AG04450 (cell line): ENCODE measurements at regions not wholly inside any gene's neighbourhood (a gene's known extent, or its start where the extent isn't known, plus 50 kb on each side); places are given as distances from the start of the nearest gene placed in this dataset.

Experiments
- CTCF ChIA-PET: fragments of 300-600, 350-600 bp; formaldehyde crosslinking; extraction: SDS; loops from one replicate; lab custom pipeline; 2022; ENCODE audit warnings: antibody characterized with exemption, inconsistent platforms; lab: Charles Lee
- POLR2A ChIA-PET: fragments of 350-600 bp; formaldehyde crosslinking; extraction: SDS; loops from one replicate; lab custom pipeline; 2021; ENCODE audit warnings: antibody characterized with exemption, inconsistent platforms; lab: Yijun Ruan, JAX
- DNase-seq: peaks from one replicate; pipeline ENCODE4 v3.0.0-alpha.2; 2011; ENCODE audit warnings: low read depth, low spot score
- H3K27ac ChIP-seq: one replicate; pipeline ENCODE4 v1.5.1; 2012; ENCODE audit warnings: low read depth, low read length, control low read depth
- H3K27me3 ChIP-seq: one replicate; pipeline ENCODE4 v1.6.0; 2012; ENCODE audit warnings: low read length; ENCODE audit not compliant: control insufficient read depth, insufficient read depth
- H3K4me3 ChIP-seq: 2 replicates; pipeline ENCODE4 v1.5.1; 2011; ENCODE audit warnings: mild to moderate bottlenecking, low read depth, low read length, control low read depth
- H3K9me3 ChIP-seq: 2 replicates; pipeline ENCODE4 v1.5.1; 2012; ENCODE audit warnings: low read length; ENCODE audit not compliant: control insufficient read depth, insufficient read depth
- CTCF ChIP-seq: IDR thresholded peaks from 2 replicates; pipeline ENCODE4 v1.5.1; 2011; ENCODE audit warnings: low read depth, low read length, control low read depth, inconsistent platforms

DNA sequence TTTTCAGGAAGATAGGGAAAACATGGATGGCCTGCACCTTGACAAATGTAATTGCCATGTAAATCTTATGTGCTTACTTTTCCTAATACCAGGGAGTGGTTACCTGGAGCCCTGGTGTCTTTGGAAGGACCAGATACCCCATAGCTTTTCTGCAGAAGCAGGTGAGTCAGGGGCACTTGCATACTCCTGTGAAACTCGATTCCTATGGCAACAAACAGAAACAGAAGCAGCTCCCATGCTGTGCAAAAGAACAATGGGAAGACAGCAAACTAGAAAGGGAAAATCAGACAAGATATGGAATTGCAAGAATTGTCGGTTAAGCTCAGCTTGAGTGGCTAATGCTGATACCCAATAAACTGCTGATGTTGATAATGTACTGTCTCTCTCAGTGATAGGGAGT lies 117.4 kb upstream of the AFF2 start:
- no peak for TF ChIP-seq CTCF
- ChIA-PET CTCF (no interaction called here), POLR2A (no interaction called here)
- Histone ChIP-seq H3K27ac (no peak overlapping the region), H3K4me3 (no peak overlapping the region), H3K27me3 (no peaks in the 10 kb centered on the region), H3K9me3 (peaks cover 6% of the 10 kb centered on the region)
- no peak for DNase-seq

DNA sequence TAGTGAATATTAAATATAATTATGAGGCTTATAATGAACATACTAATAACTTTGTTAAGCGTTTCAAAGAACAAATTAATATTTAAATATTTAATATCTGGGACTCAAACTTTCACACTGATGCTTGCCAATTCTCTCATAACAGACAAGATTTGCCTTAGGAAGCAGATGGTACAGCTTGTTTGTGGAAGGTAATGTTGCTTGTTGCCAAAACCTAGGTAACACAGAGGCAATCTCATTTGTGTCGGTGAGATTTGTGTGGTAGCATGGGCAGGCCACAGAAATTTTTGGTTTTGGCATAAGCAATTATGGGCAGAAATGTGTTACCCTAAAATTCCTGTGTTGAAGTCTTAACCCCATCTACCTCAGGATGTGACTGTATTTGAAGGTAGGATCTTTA lies 114.9 kb upstream of the AFF2 start:
- no peak for DNase-seq
- H3K27me3 ChIP-seq = no peaks in the 10 kb centered on the region
- TF ChIP-seq CTCF = no peak
- H3K9me3 ChIP-seq = peaks cover 8% of the 10 kb centered on the region
- no peak overlapping the region for H3K4me3 ChIP-seq
- H3K27ac ChIP-seq = no peak overlapping the region
- ChIA-PET POLR2A (no interaction called here), CTCF (no interaction called here)

- DNase-seq = no peak
- H3K4me3 ChIP-seq = no peak overlapping the region
- POLR2A ChIA-PET = no interaction called here
- H3K27me3 ChIP-seq = no peaks in the 10 kb centered on the region
- H3K27ac ChIP-seq = no peak overlapping the region
- CTCF ChIA-PET = no interaction called here
- TF ChIP-seq CTCF = no peak
- peaks cover 8% of the 10 kb centered on the region for H3K9me3 ChIP-seq
Measured at GRCh38 chrX:148389629-148390028, 110.8 kb upstream of the AFF2 start.

DNA sequence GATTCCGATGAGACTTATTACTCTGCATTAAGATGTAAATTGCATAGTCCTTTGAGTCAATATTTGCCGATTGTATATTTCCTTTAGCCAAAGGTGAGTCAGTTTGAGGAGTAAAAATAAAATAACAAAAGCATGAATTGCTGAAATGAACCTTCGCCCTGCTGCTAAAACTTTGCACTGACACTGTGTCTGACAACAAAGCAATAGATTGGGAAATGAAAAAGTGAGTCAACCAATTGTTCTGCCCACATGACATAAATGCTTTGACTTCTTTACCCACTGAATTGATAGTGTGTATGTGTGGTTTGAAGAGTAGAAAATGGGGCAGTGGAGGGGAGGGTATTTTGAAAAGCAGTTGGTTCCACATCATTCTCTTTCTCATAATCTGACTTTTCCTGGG lies 88.4 kb upstream of the AFF2 start:
- H3K4me3 ChIP-seq = no peak overlapping the region
- no peak for DNase-seq
- H3K27me3 ChIP-seq = no peaks in the 10 kb centered on the region
- TF ChIP-seq CTCF = no peak
- ChIA-PET CTCF (no interaction called here), POLR2A (no interaction called here)
- no peak overlapping the region for H3K27ac ChIP-seq
- H3K9me3 ChIP-seq = no peaks in the 10 kb centered on the region

- ChIA-PET POLR2A (no interaction called here), CTCF (no interaction called here)
- no peak for TF ChIP-seq CTCF
- no peak overlapping the region for H3K27ac ChIP-seq
- DNase-seq = no peak
- no peaks in the 10 kb centered on the region for H3K27me3 ChIP-seq
- H3K4me3 ChIP-seq = no peak overlapping the region
- no peaks in the 10 kb centered on the region for H3K9me3 ChIP-seq
Measured at GRCh38 chrX:148416142-148416541, 84.3 kb upstream of the AFF2 start.
